Hepatocyte (in vitro differentiated cells): ENCODE measurements at regions not wholly inside any gene's neighbourhood (a gene's known extent, or its start where the extent isn't known, plus 50 kb on each side); places are given as distances from the start of the nearest gene placed in this dataset.

ENCODE experiments used
- DNase-seq: peaks from one replicate; pipeline ENCODE4 v3.0.0-alpha.2; 2016; ENCODE audit warnings: low spot score
- H2AFZ ChIP-seq: fragments of 200-600 bp; sonication (generic); 2 replicates; pipeline ENCODE4 v1.6.0; 2016; ENCODE audit warnings: antibody characterized with exemption, mild to moderate bottlenecking
- H3K27ac ChIP-seq: fragments of 200-600 bp; sonication (generic); 2 replicates; pipeline ENCODE4 v1.5.1; 2016; ENCODE audit warnings: mild to moderate bottlenecking
- H3K27me3 ChIP-seq: fragments of 200-600 bp; sonication (generic); 2 replicates; pipeline ENCODE4 v1.6.1; 2016
- H3K36me3 ChIP-seq: fragments of 200-600 bp; sonication (generic); replicated peaks from 2 replicates; pipeline ENCODE4 v1.5.1; 2016; ENCODE audit warnings: low read depth; ENCODE audit not compliant: insufficient read depth
- H3K4me1 ChIP-seq: fragments of 200-600 bp; sonication (generic); 2 replicates; pipeline ENCODE4 v1.5.1; 2016; ENCODE audit warnings: mild to moderate bottlenecking, moderate library complexity; ENCODE audit not compliant: insufficient read depth
- H3K4me2 ChIP-seq: fragments of 200-600 bp; sonication (generic); 2 replicates; pipeline ENCODE4 v1.6.0; 2016
- H3K4me3 ChIP-seq: fragments of 200-600 bp; sonication (generic); 2 replicates; pipeline ENCODE4 v1.5.1; 2016; ENCODE audit warnings: mild to moderate bottlenecking
- H3K79me2 ChIP-seq: fragments of 200-600 bp; sonication (generic); 2 replicates; pipeline ENCODE4 v1.6.0; 2017; ENCODE audit warnings: mild to moderate bottlenecking
- H3K9me2 ChIP-seq: fragments of 200-600 bp; sonication (generic); replicated peaks from 2 replicates; pipeline ENCODE4 v1.6.0; 2017; ENCODE audit warnings: mild to moderate bottlenecking; ENCODE audit not compliant: insufficient read depth
- H3K9me3 ChIP-seq: fragments of 200-600 bp; sonication (generic); 2 replicates; pipeline ENCODE4 v1.5.1; 2016; ENCODE audit warnings: low read depth, mild to moderate bottlenecking
- H4K20me1 ChIP-seq: fragments of 200-600 bp; sonication (generic); 2 replicates; pipeline ENCODE4 v1.6.0; 2016; ENCODE audit warnings: mild to moderate bottlenecking; ENCODE audit not compliant: insufficient read depth, poor library complexity, severe bottlenecking
- EZH2 ChIP-seq: fragments of 200-600 bp; sonication (generic); IDR thresholded peaks from 2 replicates; pipeline ENCODE4 v1.6.1; 2016; ENCODE audit warnings: antibody characterized with exemption, mild to moderate bottlenecking, borderline replicate concordance
- EZH2phosphoT487 ChIP-seq: fragments of 200-600 bp; sonication (generic); IDR thresholded peaks from one replicate; pipeline ENCODE4 v1.6.1; 2018; ENCODE audit warnings: antibody characterized with exemption, mild to moderate bottlenecking, low read depth, moderate library complexity; ENCODE audit not compliant: unreplicated experiment, severe bottlenecking
- WGBS: methylation state at CpG from one replicate; pipeline ENCODE4 v1.1.6; 2016; ENCODE audit warnings: low lambda C conversion rate; ENCODE audit errors: missing lambda C conversion rate; 5-methylcytosine and 5-hydroxymethylcytosine counted together
- TF ChIP-seq, protein P1 (sequence below): fragments of 200-600 bp; sonication (generic); IDR thresholded peaks from 2 replicates; pipeline ENCODE4 v1.5.1; 2016; ENCODE audit warnings: antibody characterized with exemption, mild to moderate bottlenecking; ENCODE audit not compliant: poor library complexity

DNA sequence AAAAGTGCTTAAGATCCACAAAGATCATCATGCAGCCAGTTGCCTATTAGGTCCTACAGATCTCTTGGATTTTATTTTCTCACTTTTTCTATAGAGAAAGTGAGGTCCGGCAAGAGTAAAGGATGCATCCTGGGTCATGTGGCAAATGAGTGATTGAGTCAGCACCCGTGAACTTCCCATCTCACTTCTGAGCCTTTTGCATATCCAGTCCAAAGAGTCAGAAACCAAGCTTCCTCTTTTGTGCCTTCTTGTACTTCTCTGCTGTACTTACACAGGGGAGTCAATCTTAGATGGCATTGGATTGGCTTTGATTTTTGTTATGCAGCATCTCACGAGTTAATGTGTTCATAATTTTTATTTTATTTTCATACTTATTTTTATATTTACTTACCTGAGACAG, 114.2 kb upstream of the IRX5 start:
- H3K9me2 ChIP-seq: no peaks in the 10 kb centered on the region
- no peak overlapping the region for H3K4me2 ChIP-seq
- no peaks in the 10 kb centered on the region for H3K9me3 ChIP-seq
- TF ChIP-seq EZH2: no peak
- no peak for TF ChIP-seq EZH2phosphoT487
- TF ChIP-seq, protein P1, sequence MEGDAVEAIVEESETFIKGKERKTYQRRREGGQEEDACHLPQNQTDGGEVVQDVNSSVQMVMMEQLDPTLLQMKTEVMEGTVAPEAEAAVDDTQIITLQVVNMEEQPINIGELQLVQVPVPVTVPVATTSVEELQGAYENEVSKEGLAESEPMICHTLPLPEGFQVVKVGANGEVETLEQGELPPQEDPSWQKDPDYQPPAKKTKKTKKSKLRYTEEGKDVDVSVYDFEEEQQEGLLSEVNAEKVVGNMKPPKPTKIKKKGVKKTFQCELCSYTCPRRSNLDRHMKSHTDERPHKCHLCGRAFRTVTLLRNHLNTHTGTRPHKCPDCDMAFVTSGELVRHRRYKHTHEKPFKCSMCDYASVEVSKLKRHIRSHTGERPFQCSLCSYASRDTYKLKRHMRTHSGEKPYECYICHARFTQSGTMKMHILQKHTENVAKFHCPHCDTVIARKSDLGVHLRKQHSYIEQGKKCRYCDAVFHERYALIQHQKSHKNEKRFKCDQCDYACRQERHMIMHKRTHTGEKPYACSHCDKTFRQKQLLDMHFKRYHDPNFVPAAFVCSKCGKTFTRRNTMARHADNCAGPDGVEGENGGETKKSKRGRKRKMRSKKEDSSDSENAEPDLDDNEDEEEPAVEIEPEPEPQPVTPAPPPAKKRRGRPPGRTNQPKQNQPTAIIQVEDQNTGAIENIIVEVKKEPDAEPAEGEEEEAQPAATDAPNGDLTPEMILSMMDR: no peak
- DNase-seq: no peak
- no peaks in the 10 kb centered on the region for H4K20me1 ChIP-seq
- H3K4me3 ChIP-seq: no peak overlapping the region
- no peaks in the 10 kb centered on the region for H3K79me2 ChIP-seq
- H3K36me3 ChIP-seq: no peaks in the 10 kb centered on the region
- H3K27ac ChIP-seq: no peak overlapping the region
- H3K4me1 ChIP-seq: no peaks in the 10 kb centered on the region
- no peak overlapping the region for H2AFZ ChIP-seq
- H3K27me3 ChIP-seq: no peaks in the 10 kb centered on the region
- 81% methylated on average over 3 of the region's 3 CpGs for WGBS

DNA sequence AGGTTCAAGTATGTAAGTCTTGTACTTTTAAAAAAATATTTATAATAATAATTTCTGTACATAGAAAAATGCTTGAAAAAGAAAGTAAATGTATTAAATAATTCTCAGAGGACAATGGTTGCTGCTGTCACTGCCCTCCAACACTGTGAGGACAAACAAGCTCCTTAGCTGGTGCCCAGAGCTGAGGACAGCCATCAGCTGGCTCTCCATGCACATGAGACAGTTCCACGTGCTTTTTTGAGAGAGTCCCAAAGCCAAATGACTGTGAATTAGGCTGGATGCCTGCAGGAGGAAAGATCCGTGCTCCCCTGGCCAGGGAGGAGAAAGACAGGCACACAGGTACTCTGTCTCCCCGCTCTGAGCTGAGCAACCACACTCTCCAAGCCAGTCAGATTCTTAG, 115.5 kb upstream of the IRX5 start:
- no peak overlapping the region for H3K27ac ChIP-seq
- no peak for DNase-seq
- H3K4me1 ChIP-seq: no peaks in the 10 kb centered on the region
- no peaks in the 10 kb centered on the region for H4K20me1 ChIP-seq
- H3K4me3 ChIP-seq: no peak overlapping the region
- WGBS: 85% methylated on average over 3 of the region's 3 CpGs
- H2AFZ ChIP-seq: no peak overlapping the region
- H3K36me3 ChIP-seq: no peaks in the 10 kb centered on the region
- H3K27me3 ChIP-seq: no peaks in the 10 kb centered on the region
- H3K4me2 ChIP-seq: no peak overlapping the region
- no peaks in the 10 kb centered on the region for H3K9me3 ChIP-seq
- H3K79me2 ChIP-seq: no peaks in the 10 kb centered on the region
- TF ChIP-seq EZH2phosphoT487: no peak
- no peak for TF ChIP-seq EZH2
- TF ChIP-seq, protein P1: no peak
- no peaks in the 10 kb centered on the region for H3K9me2 ChIP-seq

DNA sequence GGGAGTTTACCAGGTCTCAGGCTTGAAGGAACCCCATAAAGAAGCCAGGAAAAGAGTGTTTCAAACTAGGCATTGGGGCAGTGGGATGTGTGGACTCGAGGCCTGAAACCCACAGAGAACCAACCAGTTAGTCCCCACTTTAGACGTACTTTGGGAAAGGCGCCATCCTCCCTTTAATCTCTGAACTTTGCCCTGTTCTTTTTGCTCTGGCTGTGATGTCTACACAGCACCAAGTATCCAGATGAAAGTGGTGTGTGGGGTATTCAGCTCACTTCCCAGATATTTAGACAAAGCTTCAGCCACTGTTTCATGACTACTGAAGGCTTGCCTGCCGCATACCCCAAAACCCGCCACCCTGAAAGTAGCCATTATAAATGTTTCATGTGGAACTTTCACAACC, 116.9 kb upstream of the IRX5 start:
- Histone ChIP-seq H3K27me3 (no peaks in the 10 kb centered on the region), H2AFZ (no peak overlapping the region), H3K27ac (no peak overlapping the region), H3K9me2 (no peaks in the 10 kb centered on the region), H3K4me1 (no peaks in the 10 kb centered on the region), H3K4me2 (no peak overlapping the region), H3K36me3 (no peaks in the 10 kb centered on the region), H3K4me3 (no peak overlapping the region), H4K20me1 (no peaks in the 10 kb centered on the region), H3K79me2 (no peaks in the 10 kb centered on the region), H3K9me3 (no peaks in the 10 kb centered on the region)
- no peak for DNase-seq
- no peak for TF ChIP-seq EZH2
- TF ChIP-seq, protein P1: no peak
- no peak for TF ChIP-seq EZH2phosphoT487
- 90% methylated on average over 5 of the region's 5 CpGs for WGBS

DNA sequence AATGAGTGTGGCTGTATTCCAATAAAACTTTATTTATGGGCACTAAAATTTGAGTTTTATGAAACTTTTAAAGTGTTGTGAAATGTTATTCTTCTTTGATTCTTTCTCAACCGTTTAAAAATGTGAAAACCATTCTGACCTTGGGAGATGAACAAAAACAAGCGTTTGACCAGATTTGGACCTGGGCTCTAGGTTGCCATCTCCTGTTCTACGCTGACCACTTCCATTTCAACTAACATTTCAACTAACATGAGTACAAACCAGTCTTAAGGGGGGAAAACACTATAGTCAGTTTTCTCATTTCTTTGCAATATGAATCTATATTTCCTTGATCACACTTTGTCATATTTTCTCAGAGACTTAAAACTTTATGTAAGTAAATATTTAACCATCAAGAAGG, 118.4 kb upstream of the IRX5 start:
- H3K27ac ChIP-seq: no peak overlapping the region
- H3K79me2 ChIP-seq: no peaks in the 10 kb centered on the region
- H3K9me2 ChIP-seq: no peaks in the 10 kb centered on the region
- H3K36me3 ChIP-seq: no peaks in the 10 kb centered on the region
- H2AFZ ChIP-seq: no peak overlapping the region
- no peaks in the 10 kb centered on the region for H3K9me3 ChIP-seq
- no peaks in the 10 kb centered on the region for H4K20me1 ChIP-seq
- H3K4me2 ChIP-seq: no peak overlapping the region
- no peaks in the 10 kb centered on the region for H3K27me3 ChIP-seq
- 70% methylated on average over 3 of the region's 3 CpGs for WGBS
- TF ChIP-seq EZH2phosphoT487: no peak
- TF ChIP-seq, protein P1: peak; percentile 25
- DNase-seq: no peak
- H3K4me3 ChIP-seq: no peak overlapping the region
- H3K4me1 ChIP-seq: no peaks in the 10 kb centered on the region
